ENCODE measurements at regions not wholly inside any gene's neighbourhood (a gene's known extent, or its start where the extent isn't known, plus 50 kb on each side); places are given as distances from the start of the nearest gene placed in this dataset.

- no peak for TF ChIP-seq JUND (IDR thresholded peaks at IDR 0.05)
- TF ChIP-seq YY1 (IDR thresholded peaks at IDR 0.05), result no peak
Measured at GRCh38 chr18:11266781-11267480, 117.6 kb upstream of the PIEZO2 start.

Measured in liver (tissue), 2 donors.